GM12874 (cell line): ENCODE measurements at regions not wholly inside any gene's neighbourhood (a gene's known extent, or its start where the extent isn't known, plus 50 kb on each side); places are given as distances from the start of the nearest gene placed in this dataset.

Experiments
- CTCF ChIP-seq: IDR thresholded peaks from 2 replicates; pipeline ENCODE4 v1.5.1; 2011; ENCODE audit warnings: low read depth, mild to moderate bottlenecking, control low read depth, low read length, moderate library complexity; ENCODE audit not compliant: insufficient read depth

- no peak for TF ChIP-seq CTCF
Observed at GRCh38 chr5:62082370-62082801, 223.6 kb upstream of the KIF2A start.

GRCh38 chr5:62083247-62083646 lies 222.8 kb upstream of the KIF2A start:
- no peak for TF ChIP-seq CTCF

- TF ChIP-seq CTCF, result no peak
Observed at GRCh38 chr5:62083661-62084060, 222.3 kb upstream of the KIF2A start.

- no peak for TF ChIP-seq CTCF
Observed at GRCh38 chr5:62084391-62084790, 221.6 kb upstream of the KIF2A start.

GRCh38 chr5:62090953-62091352 lies 215.1 kb upstream of the KIF2A start:
- no peak for TF ChIP-seq CTCF

- TF ChIP-seq CTCF, result no peak
Observed at GRCh38 chr5:62093411-62093810, 212.6 kb upstream of the KIF2A start.

GRCh38 chr5:62093976-62094375 lies 212.0 kb upstream of the KIF2A start:
- no peak for TF ChIP-seq CTCF

GRCh38 chr5:62097361-62097760 lies 208.6 kb upstream of the KIF2A start:
- no peak for TF ChIP-seq CTCF
